GM23248 (cell line): ENCODE measurements at regions not wholly inside any gene's neighbourhood (a gene's known extent, or its start where the extent isn't known, plus 50 kb on each side); places are given as distances from the start of the nearest gene placed in this dataset.

Experiments
- DNase-seq: peaks from one replicate; pipeline ENCODE4 v3.0.0-alpha.2; 2015
- H2AFZ ChIP-seq: fragments of 200-600 bp; sonication (generic); 2 replicates; pipeline ENCODE4 v1.6.1; 2016; ENCODE audit warnings: antibody characterized with exemption
- H3F3A ChIP-seq: fragments of 200-600 bp; sonication (generic); 2 replicates; pipeline ENCODE4 v1.6.1; 2016; ENCODE audit warnings: mild to moderate bottlenecking, antibody characterized with exemption, mixed run types; ENCODE audit not compliant: insufficient read depth
- H3K27ac ChIP-seq: fragments of 200-600 bp; sonication (generic); 2 replicates; pipeline ENCODE4 v1.5.1; 2016; ENCODE audit warnings: mild to moderate bottlenecking
- H3K27me3 ChIP-seq: fragments of 200-600 bp; sonication (generic); replicated peaks from 2 replicates; pipeline ENCODE4 v1.6.1; 2016; ENCODE audit warnings: mild to moderate bottlenecking; ENCODE audit not compliant: insufficient read depth
- H3K36me3 ChIP-seq: fragments of 200-600 bp; sonication (generic); 2 replicates; pipeline ENCODE4 v1.6.1; 2016; ENCODE audit warnings: low read depth, mild to moderate bottlenecking
- H3K4me1 ChIP-seq: fragments of 200-600 bp; sonication (generic); 2 replicates; pipeline ENCODE4 v1.6.1; 2016; ENCODE audit warnings: mild to moderate bottlenecking; ENCODE audit not compliant: insufficient read depth
- H3K4me2 ChIP-seq: fragments of 200-600 bp; sonication (generic); one replicate; pipeline ENCODE4 v1.6.1; 2016; ENCODE audit warnings: mild to moderate bottlenecking; ENCODE audit not compliant: unreplicated experiment
- H3K4me3 ChIP-seq: fragments of 200-600 bp; sonication (generic); 2 replicates; pipeline ENCODE4 v1.5.1; 2016; ENCODE audit warnings: mild to moderate bottlenecking
- H3K79me2 ChIP-seq: fragments of 200-600 bp; sonication (generic); 2 replicates; pipeline ENCODE4 v1.6.1; 2016; ENCODE audit warnings: mild to moderate bottlenecking; ENCODE audit not compliant: insufficient read depth
- H3K9ac ChIP-seq: fragments of 200-600 bp; sonication (generic); 2 replicates; pipeline ENCODE4 v1.6.1; 2016; ENCODE audit warnings: mild to moderate bottlenecking
- H3K9me2 ChIP-seq: fragments of 200-600 bp; sonication (generic); 2 replicates; pipeline ENCODE4 v1.6.1; 2016; ENCODE audit warnings: mixed run types, mild to moderate bottlenecking, moderate library complexity; ENCODE audit not compliant: insufficient read depth
- H3K9me3 ChIP-seq: fragments of 200-600 bp; sonication (generic); one replicate; pipeline ENCODE4 v1.6.1; 2017; ENCODE audit warnings: low read depth
- H4K20me1 ChIP-seq: fragments of 200-600 bp; sonication (generic); 2 replicates; pipeline ENCODE4 v1.6.0; 2016; ENCODE audit not compliant: insufficient read depth
- EZH2 ChIP-seq: fragments of 200-600 bp; sonication (generic); IDR thresholded peaks from 2 replicates; pipeline ENCODE4 v1.6.1; 2018; ENCODE audit warnings: antibody characterized with exemption, mild to moderate bottlenecking; ENCODE audit not compliant: insufficient read depth, poor library complexity, severe bottlenecking
- EZH2phosphoT487 ChIP-seq: fragments of 200-600 bp; sonication (generic); IDR thresholded peaks from 2 replicates; pipeline ENCODE4 v1.6.1; 2018; ENCODE audit warnings: antibody characterized with exemption, moderate library complexity, mild to moderate bottlenecking, low read depth; ENCODE audit not compliant: insufficient read depth
- WGBS, 2 experiments: methylation state at CpG; one replicate each; pipeline ENCODE4 v1.1.6; 2015 to 2017; ENCODE audit warnings: low lambda C conversion rate in 2 of 2, low coverage in 1 of 2; ENCODE audit errors: missing lambda C conversion rate in 2 of 2; 5-methylcytosine and 5-hydroxymethylcytosine counted together
- in situ Hi-C: fragments of 300-500 bp; cut with MboI; formaldehyde crosslinking; loops from 2 replicates; pipeline ENCODE4 v1.15.0; 2020

DNA sequence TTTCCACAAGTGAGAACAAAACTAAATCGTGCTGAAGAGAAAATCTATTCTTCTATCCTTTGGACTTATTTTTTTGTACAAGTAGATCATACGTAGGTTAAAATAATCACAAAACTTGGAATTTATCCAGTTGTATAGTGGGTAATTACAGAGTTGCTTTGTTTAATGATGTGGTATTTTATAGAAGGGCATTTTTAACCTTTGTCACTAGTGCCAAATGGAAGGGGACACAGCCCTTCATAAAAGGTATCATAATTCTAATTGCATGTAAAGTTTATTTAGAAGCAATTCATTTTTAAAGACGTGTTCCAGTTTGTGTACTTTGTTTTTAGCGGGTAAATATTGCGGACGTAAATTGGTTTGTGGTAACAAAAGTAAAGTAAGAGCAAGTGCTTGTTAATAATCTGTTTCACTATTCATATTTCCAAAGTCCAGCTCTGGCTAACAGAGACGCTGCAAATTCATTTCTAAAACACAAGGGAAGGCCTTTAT, 99.5 kb downstream of the ERCC5 start:
- Histone ChIP-seq H4K20me1 (no peaks in the 10 kb centered on the region), H3K27me3 (0 out of 2 replicates have a peak, but pooled peaks cover 3% of the 10 kb centered on the region), H3K79me2 (no peaks in the 10 kb centered on the region), H3K4me1 (no peaks in the 10 kb centered on the region), H3K27ac (no peak overlapping the region), H3F3A (no peaks in the 10 kb centered on the region), H3K4me2 (no peak overlapping the region), H2AFZ (no peak overlapping the region), H3K9me3 (no peaks in the 10 kb centered on the region), H3K36me3 (no peaks in the 10 kb centered on the region), H3K9ac (no peak overlapping the region), H3K9me2 (no peaks in the 10 kb centered on the region), H3K4me3 (no peak overlapping the region)
- TF ChIP-seq EZH2 = no peak
- TF ChIP-seq EZH2phosphoT487 = no peak
- 39 to 47% methylated on average over 7 of the region's 7 CpGs for WGBS, 2 experiments
- no peak for DNase-seq
- in situ Hi-C loops = no loop called here

DNA sequence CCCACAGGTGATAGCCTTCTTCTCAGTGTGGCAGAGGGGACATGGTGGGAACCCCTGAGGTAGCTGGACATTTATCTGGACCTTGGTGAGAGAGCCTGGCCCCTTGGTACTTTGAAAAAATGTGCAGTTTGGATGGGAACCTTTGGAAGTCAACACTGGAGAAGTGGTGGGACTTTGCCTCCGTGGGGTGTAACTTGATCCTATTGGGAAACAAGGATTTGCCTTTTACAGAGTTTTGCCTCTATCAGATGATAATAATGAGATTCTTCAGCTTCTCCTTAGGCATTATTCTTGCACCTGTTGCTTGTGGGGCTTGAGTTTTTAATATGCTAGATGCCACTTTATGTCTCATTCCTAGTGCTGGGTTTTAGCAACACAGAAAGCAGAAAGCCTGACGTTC, 99.0 kb downstream of the ERCC5 start:
- no peak overlapping the region for H3K4me3 ChIP-seq
- 13 to 16% methylated on average over 2 of the region's 2 CpGs for WGBS, 2 experiments
- H3K36me3 ChIP-seq = no peaks in the 10 kb centered on the region
- in situ Hi-C loops = no loop called here
- H4K20me1 ChIP-seq = no peaks in the 10 kb centered on the region
- H3K27me3 ChIP-seq = 0 out of 2 replicates have a peak, but pooled peaks cover 3% of the 10 kb centered on the region
- no peak overlapping the region for H3K4me2 ChIP-seq
- no peaks in the 10 kb centered on the region for H3F3A ChIP-seq
- H3K4me1 ChIP-seq = no peaks in the 10 kb centered on the region
- no peaks in the 10 kb centered on the region for H3K9me3 ChIP-seq
- H3K79me2 ChIP-seq = no peaks in the 10 kb centered on the region
- H3K9me2 ChIP-seq = no peaks in the 10 kb centered on the region
- no peak overlapping the region for H3K9ac ChIP-seq
- TF ChIP-seq EZH2 (no peak), EZH2phosphoT487 (no peak)
- H3K27ac ChIP-seq = no peak overlapping the region
- no peak overlapping the region for H2AFZ ChIP-seq
- no peak for DNase-seq

DNA sequence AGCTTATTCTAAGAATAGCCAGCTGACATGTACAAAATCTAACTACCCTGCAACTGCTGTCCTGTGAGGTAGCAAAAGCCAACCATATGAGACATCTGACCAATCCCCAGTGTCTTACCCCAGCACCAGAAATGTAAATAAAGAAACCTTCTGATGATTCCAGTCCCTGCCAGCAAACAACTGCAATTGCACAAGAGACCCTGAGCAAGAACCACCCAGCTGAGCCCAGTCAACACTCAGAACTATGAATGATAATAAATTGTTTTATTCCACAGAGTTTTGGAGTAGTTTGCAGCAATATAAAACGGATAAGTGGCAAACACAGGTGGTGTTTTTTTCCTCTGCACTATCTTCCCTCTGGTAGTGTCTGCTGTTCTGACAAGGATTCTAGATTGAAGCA, 94.9 kb downstream of the ERCC5 start:
- Histone ChIP-seq H3K9me2 (no peaks in the 10 kb centered on the region), H3K27ac (no peak overlapping the region), H3K79me2 (no peaks in the 10 kb centered on the region), H3K4me1 (no peaks in the 10 kb centered on the region), H3K4me2 (no peak overlapping the region), H3K9me3 (no peaks in the 10 kb centered on the region), H3F3A (no peaks in the 10 kb centered on the region), H3K4me3 (no peak overlapping the region), H2AFZ (no peak overlapping the region), H3K36me3 (no peaks in the 10 kb centered on the region), H3K27me3 (no peaks in the 10 kb centered on the region), H3K9ac (no peak overlapping the region), H4K20me1 (no peaks in the 10 kb centered on the region)
- 4 to 7% methylated on average over 1 of the region's 1 CpG for WGBS, 2 experiments
- TF ChIP-seq EZH2 = no peak
- TF ChIP-seq EZH2phosphoT487 = no peak
- in situ Hi-C loops = no loop called here
- DNase-seq = no peak

DNA sequence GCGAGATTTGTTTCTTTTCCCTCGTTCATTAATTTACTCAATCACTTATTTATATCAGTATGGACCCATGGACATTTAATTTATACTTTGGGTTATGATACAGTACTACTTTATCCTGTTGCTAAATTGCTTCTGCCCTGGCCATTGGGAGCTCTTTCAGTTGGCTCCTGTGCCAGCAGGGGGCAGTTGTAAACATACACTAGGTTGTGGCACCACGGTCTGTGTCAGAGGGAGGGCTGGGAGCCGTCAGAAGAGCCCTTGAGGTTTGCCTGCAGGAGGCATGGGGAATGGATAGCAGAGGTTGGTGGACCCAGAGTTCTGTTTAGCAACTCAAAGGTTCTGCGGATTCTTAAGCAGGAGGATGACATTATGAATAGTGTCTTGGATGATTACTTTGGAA, 94.3 kb downstream of the ERCC5 start:
- Histone ChIP-seq H3F3A (no peaks in the 10 kb centered on the region), H3K4me2 (no peak overlapping the region), H3K36me3 (no peaks in the 10 kb centered on the region), H4K20me1 (no peaks in the 10 kb centered on the region), H3K9me2 (no peaks in the 10 kb centered on the region), H3K27me3 (no peaks in the 10 kb centered on the region), H3K79me2 (no peaks in the 10 kb centered on the region), H3K4me1 (no peaks in the 10 kb centered on the region), H2AFZ (no peak overlapping the region), H3K9me3 (no peaks in the 10 kb centered on the region), H3K27ac (no peak overlapping the region), H3K4me3 (no peak overlapping the region), H3K9ac (no peak overlapping the region)
- TF ChIP-seq EZH2phosphoT487 (no peak), EZH2 (no peak)
- 41 to 43% methylated on average over 5 of the region's 5 CpGs for whole genome bisulfite sequencing, 2 experiments
- DNase-seq = no peak
- in situ Hi-C loops = no loop called here

DNA sequence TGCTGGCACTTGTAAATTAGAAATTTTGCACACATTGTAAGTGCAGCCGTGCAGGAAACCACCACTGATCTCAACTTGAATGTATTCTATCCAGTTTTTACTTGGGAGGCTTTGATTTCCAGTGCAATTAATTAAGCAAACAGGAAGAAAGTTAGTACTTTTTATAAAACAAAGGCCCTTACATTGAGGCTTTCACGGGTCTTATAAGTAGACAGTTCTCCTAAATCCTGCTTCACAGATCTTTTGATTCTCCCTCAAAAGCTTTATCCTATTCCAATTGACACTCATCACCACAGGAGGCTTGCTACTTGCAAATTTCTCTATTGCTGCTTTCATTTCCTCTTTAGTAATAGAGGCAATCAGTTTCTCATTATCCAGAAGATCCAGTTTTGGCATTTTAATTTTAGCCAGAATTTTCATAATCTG, 90.1 kb downstream of the ERCC5 start:
- Histone ChIP-seq H3K9ac (no peak overlapping the region), H3K4me2 (no peak overlapping the region), H3K27me3 (no peaks in the 10 kb centered on the region), H3K79me2 (no peaks in the 10 kb centered on the region), H3F3A (no peaks in the 10 kb centered on the region), H3K4me1 (no peaks in the 10 kb centered on the region), H3K4me3 (no peak overlapping the region), H3K27ac (no peak overlapping the region), H3K9me2 (no peaks in the 10 kb centered on the region), H3K9me3 (no peaks in the 10 kb centered on the region), H2AFZ (no peak overlapping the region), H4K20me1 (no peaks in the 10 kb centered on the region), H3K36me3 (no peaks in the 10 kb centered on the region)
- WGBS, 2 experiments = 0 to 2% methylated on average over 2 of the region's 2 CpGs
- DNase-seq = no peak
- TF ChIP-seq EZH2 (no peak), EZH2phosphoT487 (no peak)
- in situ Hi-C loops = no loop called here
